ENCODE measurements at regions not wholly inside any gene's neighbourhood (a gene's known extent, or its start where the extent isn't known, plus 50 kb on each side); places are given as distances from the start of the nearest gene placed in this dataset.

DNA sequence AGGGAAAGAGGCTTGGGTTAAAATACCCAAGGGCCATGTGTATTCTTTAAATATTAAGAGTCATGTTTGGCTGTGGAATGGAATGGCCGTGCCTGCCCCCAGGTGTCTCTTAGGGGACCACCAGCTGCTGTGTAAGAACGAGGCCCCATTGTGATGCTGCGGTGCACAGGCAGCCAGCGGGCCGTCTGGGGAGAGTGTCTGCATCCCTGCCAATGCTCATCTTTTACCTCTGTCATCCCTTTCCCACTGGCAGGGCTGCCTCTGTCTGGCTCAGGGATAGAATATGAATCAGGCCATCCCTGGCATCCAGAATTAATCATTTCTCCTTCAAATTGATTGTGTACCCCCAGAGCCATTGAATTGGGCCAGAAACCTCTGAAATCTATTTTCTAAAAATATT is 137.8 kb upstream of the GALNT17 start:
- DNase-seq = no peak

DNA sequence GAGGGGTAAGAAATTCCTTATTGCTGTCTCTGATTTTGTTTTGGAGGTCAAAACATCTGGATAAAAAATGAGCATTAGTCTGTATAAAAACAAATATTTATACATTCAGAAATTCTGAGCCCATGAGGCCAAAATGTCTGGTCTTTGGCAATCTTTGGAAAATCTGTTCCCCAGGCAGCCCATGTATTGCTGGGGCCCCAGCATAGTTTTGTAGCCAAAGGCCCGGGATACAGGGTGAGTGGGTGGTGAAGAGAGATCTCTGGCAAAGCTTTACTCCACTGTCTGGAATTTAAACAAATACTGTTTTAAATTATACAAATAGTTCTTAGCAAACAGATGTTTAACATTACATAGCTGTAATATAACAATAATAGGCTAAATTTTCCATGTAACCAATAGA is 134.7 kb upstream of the GALNT17 start:
- DNase-seq = no peak

DNA sequence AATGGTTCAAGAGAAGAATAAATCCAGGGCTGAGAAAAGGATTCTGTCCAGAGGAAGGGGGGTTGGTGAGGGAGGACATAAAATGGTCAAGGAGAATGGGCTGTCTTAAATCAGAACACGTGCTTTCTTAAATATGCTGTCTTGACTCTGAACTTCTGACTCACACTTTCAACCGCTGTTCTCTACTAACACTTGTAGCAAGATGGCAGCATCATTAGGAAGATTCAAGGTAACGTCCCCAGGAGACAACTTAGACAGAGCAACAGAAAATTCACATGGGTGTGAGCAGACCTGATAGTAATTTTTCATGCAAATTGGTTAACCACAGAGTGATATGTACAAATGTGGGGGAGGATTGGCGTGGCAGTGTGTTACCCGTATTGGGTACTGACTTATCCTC is 126.8 kb upstream of the GALNT17 start:
- no peak for DNase-seq

DNA sequence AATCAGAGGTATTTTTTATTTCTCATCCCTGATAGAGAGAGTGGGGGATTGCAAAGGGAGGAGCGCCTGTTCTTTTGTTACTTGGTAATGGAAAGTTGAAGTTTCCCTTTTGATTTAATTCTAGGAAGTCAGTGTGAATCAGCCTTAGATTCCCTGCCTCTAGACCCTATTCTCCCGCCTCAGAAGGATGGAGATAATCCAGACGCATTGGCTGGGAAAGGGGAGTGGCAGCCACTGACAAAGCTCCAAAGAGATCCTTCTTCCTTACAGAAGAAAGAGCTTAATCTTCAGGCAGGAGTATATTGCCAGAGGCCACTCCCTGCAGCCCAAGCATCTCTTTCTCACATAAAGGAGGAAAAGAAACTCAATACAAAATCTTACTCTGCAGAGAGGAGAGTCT is 122.3 kb upstream of the GALNT17 start:
- no peak for DNase-seq

DNA sequence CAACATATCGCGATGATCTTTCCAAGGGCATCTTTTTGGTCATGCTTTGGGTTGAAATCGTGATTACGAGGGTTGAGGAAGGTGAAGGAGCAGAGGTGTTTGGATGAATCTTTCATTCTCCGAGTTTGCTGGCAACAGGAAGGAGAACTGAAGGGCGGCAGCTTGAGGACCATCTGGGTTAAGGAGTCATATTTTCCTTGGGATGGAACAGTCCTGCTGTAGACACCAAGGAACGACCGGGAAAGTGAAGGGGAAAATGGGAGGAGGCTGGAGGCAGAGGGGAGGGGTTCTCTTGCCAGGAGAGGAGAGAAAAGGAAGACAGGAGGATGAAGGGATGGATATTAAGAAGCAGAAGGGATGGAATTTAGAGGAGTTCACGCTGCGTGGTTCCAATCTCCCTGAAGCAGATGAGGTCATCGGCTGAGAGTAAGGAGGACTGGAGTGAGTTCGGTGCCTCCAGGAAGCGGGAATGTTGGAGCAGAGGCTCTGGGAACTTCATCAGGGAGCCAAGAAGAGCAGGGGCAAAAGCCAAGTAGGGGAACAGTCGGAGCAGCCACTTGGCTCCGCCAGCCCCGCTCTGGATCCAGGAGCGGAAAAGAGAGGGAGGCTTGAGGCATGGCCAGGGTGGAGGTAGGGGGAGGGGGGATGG is 116.6 kb upstream of the GALNT17 start:
- no peak for DNase-seq

DNA sequence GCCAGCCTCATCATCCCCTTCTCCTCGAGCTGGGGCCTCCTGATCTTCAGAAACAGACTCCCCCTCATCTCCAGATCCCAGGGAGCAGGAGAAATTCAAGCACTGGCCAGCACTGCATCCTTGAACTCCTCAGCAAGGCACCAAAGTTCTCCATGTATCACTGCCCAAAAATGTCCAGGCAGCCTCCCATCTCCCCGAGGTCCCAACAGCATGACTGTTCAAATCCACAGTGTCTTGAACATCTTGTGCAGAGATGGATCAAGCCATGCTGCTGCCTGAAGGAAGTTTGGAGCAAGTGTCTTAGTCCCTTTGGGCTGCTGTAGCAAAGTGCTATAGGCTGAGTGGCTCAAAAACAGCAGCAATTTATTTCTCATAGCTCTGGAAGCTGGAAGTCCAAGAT is 115.5 kb upstream of the GALNT17 start:
- no peak for DNase-seq

DNA sequence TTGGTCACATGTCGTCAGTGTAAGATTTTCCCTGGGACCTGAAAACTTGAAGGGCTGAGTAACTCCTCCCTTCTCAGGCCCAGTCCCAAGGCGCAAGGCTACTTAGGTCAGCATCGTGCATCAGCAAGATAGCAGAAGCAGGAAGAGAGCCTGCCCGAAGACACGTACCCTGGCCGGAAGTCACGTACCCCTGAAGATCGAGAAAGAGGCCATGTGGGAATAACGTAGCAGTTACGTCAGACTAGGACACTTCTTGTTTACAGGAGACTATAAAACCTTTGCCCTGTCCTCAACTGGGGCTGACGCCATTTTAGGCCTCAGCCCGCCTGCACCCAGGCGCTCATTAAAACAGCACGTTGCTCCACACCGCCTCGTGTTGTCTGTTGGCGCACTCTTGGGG is 114.3 kb upstream of the GALNT17 start:
- no peak for DNase-seq

DNA sequence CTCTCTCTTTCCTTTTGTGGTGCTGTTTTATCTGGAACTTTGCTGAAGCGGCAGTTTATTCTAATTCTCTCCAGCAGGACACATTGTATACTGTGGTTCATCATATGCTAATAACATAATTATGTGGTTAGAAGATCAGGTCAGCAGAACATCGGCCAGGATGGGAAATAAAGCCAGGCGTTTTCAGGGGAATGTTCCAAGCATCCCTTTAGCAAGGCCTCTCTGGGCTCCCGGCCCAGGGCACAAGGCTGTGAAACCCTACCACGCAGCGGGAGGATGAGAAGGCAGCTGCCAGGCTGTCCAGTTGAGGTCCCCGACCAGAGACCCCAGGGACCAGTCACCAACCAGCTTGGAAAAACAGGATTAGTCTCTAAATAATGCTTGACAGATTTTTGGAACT is 112.2 kb upstream of the GALNT17 start:
- DNase-seq = no peak

DNA sequence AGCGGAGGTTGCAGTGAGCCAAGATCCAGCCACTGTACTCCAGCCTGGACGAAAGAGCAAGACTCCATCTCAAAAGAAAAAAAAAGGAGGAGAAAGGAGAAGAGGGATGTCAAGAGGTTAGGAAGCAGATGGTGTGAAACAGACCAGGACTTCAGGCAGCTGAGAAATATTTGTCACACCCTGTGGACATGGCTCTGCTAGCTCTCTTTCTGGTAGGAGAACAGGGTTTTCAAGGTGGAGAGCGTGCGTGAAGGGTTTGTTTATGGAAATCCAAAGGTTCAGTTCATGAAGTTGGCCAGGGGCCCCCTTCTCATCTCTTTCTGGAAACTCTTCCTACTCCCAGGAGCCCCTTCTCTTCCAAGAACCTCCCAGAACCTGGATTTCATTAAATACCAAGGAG is 110.8 kb upstream of the GALNT17 start:
- no peak for DNase-seq

DNA sequence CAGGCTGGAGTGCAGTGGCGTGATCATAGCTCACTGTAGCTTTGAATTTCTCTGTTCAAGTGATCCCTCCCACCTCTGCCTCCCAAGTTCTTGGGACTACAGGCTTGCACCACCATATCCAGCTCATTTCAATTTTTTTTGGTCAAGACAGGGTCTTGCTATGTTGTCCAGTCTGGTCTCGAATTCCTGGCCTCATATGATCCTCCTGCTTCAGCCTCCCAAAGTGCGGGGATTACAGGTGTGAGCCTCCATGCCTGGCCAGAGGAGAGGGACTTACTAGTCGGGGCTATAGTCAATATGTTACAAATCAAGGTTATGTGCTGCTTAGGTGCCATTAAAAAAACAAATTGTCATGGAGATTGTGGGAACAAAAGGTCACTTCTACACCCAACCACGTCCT is 105.3 kb upstream of the GALNT17 start:
- DNase-seq = no peak

DNA sequence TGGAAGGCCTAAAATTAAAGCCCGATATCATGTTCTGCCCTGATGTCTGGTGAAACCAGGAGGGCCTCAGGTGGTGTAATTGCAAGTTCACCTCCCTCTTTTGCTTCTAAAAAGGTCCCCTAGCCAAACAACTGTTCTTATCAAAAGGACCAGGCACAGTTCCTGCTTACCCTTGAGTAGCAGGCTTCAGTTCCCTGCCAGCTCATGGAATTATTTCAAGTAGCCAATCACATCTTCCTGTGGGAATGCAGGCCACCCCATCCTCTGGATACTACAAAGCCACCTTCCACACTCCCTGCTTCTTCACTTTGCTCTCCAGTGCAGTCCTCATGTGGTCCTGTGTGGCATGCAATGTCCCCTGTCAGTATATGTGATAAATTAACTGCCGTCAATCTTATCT is 97.7 kb upstream of the GALNT17 start:
- no peak for DNase-seq

DNA sequence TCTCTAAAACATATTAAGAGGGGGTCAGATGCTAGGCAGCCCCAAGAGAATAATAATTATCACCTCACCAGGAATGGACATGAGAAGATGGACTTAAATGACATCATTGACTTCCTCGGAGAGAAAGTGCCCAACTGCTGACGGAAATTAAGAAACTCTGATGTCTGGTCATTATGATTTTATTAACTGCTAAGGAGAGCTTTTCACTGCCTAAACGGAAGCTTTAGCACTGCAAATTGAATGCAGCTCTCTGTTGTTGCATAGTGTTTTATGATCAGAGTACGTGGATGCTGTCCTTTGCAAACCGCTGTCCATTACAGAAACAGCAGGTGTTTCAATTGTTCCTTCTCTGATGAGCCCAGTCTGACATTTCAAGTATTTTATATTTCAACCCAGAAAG is 89.4 kb upstream of the GALNT17 start:
- no peak for DNase-seq

DNA sequence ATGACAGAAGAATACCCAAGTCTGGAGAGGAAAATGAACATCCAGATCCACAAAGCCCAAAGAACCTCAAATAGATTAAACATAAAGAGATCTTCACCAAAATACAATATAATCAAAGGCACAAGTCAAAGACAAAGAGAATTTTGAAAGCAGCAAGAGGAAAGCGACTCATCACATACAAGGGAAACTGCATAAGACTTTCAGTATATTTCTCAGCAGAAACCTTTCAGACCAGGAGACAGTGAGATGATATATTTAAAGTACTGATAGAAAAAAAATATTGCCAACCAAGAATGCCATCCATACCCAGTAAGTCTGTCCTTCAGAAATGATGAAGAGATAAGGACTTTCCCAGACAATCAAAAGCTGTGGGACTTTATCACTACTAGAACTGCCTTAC is 81.5 kb upstream of the GALNT17 start:
- no peak for DNase-seq

DNA sequence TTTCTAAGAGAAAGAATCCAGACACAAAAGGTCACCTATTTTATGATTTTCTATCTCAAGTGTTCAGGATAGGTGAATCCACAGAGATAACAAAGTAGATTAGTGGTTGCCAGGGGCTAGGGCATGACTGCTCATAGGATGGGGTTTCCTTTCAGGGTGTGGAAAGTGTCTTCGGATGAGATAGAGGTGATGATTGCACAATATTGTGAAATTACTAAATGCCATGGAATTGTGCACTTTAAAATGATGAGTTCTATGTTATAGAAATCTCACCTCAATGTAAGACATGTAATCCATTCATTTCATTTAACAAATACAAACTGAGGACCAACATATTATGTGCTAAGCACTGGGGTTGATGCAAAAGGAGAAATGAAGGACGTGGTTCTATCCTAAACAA is 76.4 kb upstream of the GALNT17 start:
- no peak for DNase-seq

DNA sequence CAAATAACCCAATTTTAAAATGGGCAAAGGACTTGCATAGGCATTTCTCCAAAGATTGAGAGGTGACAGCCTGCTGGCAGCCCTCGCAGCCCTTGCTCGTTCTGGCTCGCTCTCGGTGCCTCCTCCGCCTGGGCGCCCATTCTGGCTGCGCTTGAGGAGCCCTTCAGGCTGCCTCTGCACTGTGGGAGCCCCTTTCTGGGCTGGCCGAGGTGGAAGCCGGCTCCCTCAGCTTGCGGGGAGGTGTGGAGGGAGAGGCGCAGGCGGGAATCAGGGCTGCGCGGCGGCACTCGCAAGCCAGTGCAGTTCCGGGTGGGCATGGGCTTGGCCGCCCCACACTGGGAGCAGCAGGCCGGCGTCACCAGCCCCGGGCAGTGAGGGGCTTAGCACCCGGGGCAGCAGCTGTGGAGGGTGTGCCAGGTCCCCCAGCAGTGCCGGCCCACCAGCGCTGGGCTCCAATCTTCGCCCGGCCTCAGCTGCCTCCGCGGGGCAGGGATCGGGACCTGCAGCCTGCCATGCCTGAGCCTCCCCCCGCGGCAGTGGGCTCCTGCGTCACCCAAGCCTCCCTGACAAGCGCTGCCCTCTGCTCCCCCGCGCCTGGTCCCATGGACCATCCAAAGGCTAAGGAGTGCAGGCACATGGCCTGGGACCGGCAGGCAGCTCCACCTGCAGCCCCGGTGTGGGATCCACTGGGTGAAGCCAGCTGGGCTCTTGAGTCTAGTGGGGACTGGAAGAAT is 54.0 kb upstream of the GALNT17 start:
- no peak for DNase-seq

Measured in NCI-H446 (cell line).